HG02678 (cell line): ENCODE measurements at regions not wholly inside any gene's neighbourhood (a gene's known extent, or its start where the extent isn't known, plus 50 kb on each side); places are given as distances from the start of the nearest gene placed in this dataset.

Experiments
- ATAC-seq: cut with Tn5 transposase; IDR thresholded peaks from one replicate; pipeline ENCODE4 v1.9.1; 2021; ENCODE audit warnings: mild to moderate bottlenecking, moderate library complexity; ENCODE audit not compliant: unreplicated experiment

DNA sequence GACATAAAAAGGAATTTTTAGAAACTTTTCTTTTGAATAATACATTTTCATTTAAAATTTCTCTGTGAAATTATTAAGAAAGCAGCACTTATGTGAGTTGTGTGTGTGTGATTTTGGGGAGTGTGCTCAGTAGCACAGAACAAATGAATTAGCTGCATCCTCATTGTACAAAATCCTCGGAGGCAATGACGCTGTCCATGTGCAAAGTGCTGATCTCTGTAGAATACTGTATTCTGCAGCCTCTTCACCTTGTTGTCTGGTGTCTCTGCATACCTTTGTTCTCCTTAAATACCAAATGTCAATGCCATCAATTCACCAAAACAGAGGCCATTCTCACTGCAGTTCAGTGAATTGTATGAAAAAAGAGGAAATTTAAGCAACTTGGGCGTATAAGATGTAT, 838.4 kb downstream of the QKI start:
- ATAC-seq = no peak

DNA sequence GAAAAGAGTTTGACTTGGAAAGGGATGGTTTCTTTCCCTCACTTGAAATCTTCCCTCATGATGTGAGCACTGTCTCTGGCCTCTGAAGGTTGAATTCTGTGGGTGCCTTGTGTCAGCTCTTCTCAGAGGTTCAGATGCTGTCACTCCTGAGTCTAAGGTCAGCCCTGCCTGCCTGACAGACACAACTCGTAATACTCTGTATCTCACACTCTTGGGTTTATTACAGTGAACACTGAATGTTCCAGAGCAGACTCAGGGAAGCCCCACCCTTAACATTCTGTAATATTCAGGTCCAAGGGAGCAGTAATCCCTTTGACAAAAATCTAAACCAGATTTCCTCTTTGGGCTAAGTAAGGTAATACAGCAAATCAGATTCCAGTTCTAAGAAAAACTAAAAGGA, 837.8 kb downstream of the QKI start:
- no peak for ATAC-seq

DNA sequence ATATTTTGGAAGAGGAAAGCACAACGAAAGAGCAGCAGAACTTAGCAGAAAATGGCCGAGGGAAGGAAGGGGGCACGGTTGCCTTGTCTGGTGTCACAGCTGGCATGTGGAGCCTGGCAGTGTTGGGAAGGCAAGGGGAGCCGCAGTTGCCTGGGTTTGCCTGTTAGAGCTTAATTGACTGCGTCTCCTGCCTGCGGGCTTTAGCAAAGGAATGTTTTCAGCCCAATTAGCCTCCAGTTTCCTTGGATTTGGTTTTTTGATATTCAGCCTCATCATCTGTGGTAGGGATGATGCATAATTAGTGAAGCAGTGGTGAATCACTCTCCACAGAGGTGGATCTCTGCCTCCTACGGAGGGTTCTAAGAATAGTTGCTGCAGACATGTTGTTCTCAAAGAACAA, 832.6 kb downstream of the QKI start:
- no peak for ATAC-seq

DNA sequence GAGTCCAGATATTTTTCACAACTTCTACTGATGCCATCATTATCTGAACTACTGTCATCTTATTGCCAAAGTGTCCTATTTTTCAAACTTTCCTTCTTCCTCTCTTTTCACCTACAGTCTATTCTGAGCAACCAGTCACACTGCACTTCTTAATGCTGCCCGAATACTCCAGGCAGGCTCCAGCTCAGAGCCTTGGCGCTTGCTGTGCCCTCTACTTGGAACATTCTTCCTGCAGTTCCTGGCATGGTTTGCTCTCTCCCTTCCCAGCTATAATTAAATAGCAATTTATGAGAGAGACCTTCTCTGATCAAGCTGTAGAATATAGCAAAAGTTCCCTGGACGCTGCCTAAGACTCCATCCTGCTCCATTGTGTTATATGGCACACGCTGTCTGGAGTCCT, 831.6 kb downstream of the QKI start:
- no peak for ATAC-seq

DNA sequence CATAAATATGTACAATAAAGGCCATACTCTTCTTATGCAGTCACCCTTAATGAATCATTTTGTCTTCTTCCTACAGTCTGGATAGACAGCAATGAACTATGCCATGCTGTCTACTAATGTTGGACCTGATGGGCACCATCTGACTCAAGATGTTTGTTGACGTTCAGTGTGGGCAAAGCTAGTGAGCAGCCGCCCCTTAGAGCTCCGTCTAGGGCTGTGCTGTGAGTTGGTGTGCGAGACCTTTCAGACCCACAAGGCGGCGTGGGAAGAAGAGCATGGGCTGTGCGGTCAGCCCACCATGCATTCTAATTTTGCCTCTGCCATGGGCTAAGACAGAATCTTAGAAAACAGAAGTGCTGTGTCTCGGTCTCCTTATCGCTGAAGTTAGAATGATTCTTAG, 829.4 kb downstream of the QKI start:
- ATAC-seq = no peak

DNA sequence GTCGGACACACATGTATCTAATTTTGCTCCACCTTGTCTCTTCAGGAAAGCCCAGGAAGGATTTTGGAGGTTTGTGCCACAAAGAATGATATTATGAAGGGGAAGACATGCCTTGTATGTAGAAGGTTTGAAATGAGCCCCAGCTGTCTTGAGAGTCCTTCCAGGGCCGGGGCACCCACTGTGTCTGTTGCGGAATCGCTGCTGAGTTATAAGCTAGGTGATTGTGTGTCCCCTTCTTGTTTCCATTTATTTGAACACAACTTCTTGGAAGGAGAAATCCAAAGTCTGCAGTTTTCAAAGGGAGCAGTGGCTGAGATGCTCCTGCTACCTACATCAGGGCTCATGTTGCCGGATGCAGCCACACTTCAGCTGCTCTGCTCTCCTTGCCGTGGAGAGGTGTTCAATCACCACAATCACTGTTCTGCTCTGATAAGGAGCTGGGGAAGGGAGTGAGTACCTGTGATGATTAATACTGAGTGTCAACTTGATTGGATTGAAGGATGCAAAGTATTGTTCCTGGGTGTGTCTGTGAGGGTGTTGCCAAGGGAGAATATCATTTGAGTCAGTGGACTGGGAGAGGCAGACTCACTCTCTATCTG, 828.6 kb downstream of the QKI start:
- ATAC-seq = no peak

DNA sequence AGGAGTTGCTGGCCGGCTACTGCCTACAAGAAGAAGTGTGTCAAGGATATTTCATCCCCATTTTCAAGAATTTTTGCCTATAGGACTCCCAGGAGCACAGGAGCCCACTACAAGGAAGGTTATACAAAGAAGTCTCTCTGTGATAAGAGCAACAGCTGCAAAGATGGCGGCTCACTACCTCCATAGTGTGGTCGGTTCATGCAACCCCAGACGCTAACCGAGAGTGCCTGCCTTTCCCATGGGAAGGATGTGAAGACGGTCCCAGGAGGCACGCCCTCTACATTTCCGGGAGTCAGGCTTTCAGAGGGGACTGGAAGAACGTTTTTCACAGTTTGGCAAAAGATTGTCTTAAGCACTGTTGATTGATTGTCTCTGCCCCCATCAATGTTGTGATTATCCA, 816.3 kb downstream of the QKI start:
- no peak for ATAC-seq

DNA sequence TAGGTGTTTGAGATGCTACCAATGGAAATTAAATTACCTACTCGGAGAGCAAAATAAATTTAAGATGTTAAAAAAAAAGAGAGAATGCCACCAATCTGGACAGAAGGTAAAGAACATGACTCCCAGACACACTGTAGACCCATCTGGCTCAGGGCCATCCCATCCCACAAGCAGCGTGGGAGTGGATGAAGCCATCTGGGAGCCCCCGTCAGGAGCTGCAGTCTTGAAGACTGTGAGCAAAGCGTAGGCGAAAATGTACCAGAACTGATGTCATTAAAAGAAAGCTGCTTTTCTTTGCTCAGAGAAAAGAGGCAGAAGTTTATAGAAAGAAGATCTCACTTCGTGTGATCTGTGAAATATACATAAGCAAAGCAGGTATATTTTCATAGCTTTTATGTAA, 815.7 kb downstream of the QKI start:
- ATAC-seq = no peak

DNA sequence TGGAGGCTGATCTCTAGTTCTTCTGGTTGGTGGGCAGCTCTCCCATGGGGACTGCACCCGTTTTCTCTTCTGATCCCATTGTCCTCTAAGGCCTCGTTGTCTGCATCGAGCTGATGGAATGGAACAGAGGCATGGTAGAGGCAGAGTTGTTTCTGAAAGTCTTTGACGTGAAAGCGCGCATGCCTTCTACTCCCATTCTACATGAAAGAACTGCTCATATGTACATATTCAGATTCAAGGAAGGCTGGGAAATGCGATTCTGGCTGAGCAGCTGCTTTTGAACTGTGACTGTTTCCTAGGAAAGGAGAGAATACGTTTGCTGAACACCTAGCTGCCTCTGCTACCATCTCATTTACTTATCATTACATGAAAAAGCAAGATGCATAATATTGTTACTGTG, 815.2 kb downstream of the QKI start:
- no peak for ATAC-seq

DNA sequence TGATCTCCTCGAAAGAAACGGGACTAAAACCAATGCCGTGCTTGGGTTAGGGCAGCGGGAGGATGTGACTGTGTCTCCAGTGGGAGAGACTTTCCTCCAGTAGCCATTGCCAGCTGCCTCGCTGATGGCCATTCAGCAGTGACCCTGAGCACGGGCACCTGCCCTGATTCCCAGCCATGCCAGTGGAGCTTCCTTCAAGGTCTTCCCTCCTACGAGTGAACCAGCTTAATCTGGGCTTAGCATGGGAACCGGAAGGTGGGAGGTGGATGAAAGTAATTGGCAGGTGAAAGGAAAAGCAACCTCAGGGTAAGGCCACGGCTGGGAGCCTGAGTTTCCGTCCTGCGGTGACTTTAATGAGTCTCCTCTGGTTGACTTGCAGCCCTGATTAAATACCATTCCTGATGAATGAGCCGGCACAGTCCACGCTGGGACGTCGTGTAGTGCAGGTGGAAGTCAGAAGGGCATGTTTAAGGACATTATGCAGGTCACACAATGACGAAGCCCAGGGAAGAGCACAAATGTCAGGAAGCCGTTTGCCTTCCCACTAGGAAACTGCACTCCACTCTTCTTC, 813.5 kb downstream of the QKI start:
- ATAC-seq = no peak

DNA sequence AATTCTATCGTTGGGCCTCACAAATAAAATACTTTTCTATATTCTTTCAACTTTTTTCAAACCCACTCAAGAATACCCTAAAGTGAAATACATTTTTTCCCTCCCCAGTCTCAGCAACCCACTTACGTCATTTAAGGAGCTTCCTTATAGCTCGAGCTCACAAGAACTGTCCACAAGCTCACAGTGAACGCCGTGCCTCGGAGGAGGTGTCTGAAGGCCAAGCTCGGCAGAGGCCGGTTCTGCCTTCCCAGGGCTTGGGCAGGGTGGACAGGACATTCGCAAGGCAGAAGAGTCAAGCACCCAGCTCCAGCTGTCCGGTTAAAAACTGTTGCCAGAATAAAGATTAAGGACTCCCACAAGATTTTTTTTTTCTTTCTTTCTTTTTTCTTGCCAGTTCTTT, 802.3 kb downstream of the QKI start:
- ATAC-seq = no peak

DNA sequence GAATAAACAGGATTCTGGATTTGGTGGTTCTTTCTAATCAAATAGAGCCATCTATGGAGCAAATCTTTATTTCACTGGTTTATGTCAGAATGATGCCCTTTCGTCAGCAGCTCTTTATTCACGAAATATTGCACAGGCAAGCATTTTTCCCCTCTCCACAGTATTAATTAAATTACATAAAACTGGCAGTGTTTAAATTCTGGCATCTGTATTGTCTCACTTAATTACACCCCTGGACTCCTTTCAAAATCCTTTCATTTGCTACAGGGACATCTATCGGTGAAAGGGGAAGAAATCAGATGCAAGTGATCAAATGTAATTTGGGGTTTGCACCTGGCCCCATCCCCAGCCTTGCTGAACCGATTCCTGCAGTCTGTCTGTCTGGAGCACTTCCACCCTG, 801.9 kb downstream of the QKI start:
- no peak for ATAC-seq

DNA sequence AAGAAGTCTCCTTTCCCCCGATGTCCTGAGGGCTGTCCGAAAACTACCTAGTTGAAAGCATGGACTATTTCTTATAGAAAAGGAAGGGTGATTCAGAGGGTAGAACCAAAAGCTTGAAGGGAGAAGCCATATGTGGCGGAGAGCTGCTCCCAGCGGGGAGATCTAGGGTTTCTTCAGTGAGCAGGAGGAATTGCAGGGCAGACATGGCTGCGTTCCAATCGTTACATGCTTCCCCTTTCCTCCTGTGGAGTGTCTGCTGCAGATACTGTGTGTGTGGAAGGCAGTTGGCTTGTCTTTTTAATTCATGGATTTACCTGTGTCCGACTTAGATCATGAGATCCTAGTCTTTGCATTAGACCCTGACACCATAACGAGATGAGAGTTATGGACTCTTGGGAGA, 799.5 kb downstream of the QKI start:
- no peak for ATAC-seq

DNA sequence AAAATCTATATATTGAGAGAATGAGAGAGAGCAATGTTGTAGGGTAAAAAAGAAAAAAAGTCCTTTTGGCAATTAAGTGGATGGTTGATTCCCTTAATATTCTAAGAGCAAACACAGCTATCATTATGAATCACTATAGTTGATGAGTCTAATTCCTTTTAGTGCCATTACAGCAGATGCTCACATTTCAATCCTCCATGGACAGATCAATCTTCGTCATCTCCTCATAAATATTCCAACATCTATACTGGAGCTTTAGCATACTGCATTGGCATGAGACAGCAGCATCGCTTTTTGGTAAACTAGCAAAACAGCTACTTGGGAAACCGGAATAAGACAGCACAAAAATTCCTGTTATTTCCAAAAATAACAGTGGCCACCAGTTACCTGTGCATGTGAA, 796.7 kb downstream of the QKI start:
- ATAC-seq = no peak

DNA sequence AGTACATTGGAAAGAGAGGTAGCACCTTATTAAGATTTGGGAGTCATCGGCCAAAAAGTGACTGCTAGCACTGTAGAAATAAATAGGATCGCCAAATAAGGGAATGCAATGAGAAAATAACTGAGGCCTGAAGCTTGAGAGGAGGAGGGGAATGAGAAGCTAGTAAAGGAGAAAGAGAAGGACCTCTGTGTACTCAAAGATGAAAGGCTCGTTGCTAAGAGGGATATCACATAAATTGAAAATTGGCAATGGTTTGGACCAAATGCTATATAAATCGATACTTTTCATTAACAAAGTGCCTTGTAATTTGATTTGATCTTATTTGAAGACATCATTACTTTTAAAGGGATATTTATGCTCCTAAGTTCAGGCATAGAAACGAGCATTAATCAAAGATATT, 796.3 kb downstream of the QKI start:
- ATAC-seq = no peak

DNA sequence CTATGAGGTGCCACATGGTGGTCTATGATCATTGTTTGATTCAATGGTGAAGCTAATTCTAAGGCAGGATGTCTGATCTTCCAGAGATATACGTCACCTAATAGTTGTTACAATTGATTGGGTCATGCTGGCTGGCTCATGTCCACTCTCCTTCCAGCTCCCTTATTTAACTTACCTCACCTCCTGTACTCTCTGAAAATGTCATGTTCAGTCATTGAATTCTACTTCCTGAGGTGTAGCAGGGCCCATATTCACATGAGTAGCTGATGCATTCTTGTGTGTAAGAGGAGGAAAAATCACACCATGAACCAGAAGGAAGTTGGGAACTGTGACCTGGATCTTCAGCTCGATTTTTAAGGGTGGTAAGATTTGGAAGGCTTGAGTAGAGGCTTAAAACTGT, 795.8 kb downstream of the QKI start:
- no peak for ATAC-seq

DNA sequence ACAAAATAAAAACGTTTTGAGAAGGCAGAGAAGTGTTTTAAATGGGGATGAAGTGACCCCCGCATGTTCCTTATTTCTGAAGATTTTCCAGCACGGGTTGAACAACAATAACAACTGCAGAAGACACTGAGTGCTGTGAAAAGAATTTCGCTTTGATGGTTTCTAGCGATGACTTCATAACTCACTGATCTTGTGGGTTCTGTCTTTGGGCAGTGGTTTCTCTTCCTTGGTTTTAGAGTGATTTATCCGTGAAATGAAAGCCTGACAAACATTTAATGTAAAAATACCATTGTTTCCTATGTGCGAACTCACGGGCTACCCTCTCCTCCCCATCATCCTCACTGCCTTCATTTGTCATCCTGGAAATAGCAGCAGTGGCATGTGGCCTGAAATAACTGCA, 793.9 kb downstream of the QKI start:
- no peak for ATAC-seq

DNA sequence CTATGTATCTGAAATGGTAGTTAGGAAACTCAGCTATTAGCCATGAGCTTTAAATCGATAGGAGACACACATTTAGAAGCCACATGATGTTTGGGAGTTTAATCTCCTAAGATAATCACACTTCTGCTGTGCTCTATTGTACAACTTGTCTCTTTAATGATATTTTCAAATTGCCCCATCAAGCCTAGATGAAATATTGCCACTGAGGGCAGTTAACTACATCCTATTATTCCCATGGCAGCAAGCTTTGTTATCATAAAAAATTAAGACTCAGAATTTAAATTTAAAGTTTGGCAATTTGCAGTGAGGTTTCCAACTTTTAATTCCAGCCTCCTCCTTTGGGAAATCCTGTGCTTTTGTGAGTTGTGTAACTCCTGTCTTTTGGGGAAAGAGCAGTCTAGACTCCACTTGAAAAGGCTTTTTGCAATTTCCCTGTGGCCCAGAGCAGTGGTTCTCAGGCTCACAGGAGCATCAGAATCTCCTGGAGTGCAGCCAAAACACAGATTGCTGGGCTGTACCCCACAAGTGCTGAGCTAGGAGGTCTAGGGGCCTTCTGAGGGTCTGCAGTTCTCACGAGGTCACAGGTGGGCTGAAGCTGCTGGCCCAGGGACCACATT, 792.4 kb downstream of the QKI start:
- ATAC-seq = no peak

DNA sequence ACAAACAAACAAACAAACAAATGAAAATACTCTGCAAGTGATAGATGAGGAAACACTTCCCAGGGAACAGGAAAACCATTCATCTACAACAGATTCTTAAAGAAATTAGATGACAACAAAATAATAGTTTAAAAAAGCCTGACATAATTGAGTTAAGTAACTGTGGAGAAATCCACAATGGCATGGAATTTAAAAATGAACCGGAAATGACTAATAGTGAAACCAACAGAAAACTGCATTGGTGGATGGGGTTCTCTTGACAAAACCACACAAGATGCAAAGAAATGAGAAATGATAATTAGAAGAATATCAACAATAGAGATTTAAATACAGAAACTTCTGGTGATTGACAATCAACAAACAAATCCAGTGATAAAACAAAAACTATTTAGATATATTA, 785.6 kb downstream of the QKI start:
- ATAC-seq = no peak

DNA sequence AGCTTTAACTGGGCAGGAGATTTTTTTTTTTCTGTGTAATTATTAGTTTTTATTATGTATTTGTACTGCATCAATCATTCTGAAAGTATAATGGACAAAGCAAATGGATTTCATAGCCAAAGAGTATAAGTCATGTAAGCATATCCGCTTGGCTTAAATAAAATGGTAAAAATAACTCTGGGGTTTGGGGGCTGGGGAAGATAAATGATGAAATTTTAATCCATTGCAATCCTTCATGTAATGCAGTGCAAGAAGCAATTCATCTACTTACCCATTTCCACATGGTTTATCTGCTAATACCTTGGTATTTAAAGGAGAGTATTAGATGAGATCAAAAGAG, 781.4 kb downstream of the QKI start:
- ATAC-seq = no peak

DNA sequence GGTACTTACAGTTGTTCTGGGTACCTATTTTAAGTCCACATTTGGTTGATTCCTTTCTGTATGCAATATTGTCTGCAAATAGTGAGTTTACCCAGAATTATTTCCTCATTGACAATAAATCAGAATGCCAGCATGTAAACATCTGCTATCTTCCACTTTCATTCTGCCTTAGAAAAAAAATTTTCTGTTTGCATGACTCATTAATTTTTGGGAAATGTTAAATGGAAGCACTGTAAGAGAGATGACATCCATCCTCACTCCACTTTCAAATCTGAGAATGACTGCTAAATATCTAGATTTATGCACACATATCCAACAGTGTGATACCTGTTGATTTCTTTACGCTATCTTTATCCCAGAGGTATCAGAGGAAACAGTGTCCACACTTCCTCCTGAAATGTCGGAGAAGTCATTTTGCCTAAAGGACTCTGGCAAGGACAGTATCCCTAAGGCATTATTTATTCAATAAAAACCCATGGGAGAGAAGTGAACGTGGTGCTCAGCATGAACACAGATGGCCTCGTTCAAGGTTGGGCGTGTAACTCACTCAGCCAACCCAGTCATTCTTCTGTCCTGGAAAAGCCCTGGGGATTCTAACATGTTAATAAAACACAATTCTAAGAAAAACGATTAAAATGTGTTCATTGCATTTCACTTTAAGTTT, 780.9 kb downstream of the QKI start:
- no peak for ATAC-seq

DNA sequence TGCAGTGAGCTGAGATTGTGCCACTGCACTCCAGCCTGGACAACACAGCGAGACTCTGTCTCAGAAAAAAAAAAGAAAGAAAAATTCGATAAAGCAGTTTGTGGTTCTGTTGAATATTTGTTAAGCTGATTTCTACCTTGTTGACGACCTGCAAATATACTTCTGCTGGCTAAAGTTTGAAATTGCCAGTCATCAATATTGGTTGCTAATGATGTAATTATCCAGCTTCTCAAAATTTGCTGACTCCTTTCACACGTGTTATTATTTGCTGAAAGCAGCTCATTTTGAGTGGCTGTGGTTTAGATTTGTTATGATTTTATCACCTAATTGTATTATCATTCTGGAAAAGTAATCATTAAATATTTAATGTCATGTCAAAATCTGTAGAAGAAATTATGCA, 774.3 kb downstream of the QKI start:
- ATAC-seq = no peak

DNA sequence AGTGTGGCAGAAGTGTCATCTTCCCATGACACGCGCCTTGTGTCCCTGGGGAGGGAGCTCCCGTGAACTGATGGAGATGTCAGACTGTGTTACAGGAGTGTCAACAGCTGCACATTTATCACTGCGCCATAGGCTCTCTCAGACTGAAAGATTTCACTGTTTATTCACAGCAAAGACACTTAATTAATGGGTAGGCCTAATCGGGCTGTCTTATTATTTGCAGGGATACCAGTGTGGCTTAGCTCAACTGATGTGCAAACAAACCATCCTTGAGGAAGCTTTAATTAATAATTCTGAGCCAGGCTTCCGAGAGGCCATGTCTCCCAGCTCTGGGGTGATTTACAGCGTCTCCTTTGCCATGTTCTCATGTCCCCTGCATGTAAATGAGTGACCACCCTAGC, 771.0 kb downstream of the QKI start:
- no peak for ATAC-seq
